Thoracic aorta (tissue), 2 donors: ENCODE measurements at regions not wholly inside any gene's neighbourhood (a gene's known extent, or its start where the extent isn't known, plus 50 kb on each side); places are given as distances from the start of the nearest gene placed in this dataset.

Experiments used
- ATAC-seq: fragments of 150-250 bp; one replicate; pipeline ENCODE4 v1.8.0; 2017; ENCODE audit warnings: low read depth; ENCODE audit not compliant: insufficient number of reproducible peaks, low FRiP score
- DNase-seq: peaks from one replicate; pipeline ENCODE4 v3.0.0-alpha.2; 2020; ENCODE audit warnings: low spot score
- H3K27ac ChIP-seq, 2 donors: fragments of 200-600 bp; sonication (generic); 1 replicate in 1 of 2; 2 replicates in 1 of 2; pipeline ENCODE4 v1.5.1; 2016; ENCODE audit warnings: mild to moderate bottlenecking in 2 of 2, moderate library complexity in 2 of 2
- H3K27me3 ChIP-seq: fragments of 200-600 bp; sonication (generic); replicated peaks from 2 replicates; pipeline ENCODE4 v1.6.0; 2016; ENCODE audit warnings: mild to moderate bottlenecking; ENCODE audit not compliant: insufficient read depth
- H3K36me3 ChIP-seq: fragments of 200-600 bp; sonication (generic); one replicate; pipeline ENCODE4 v1.5.1; 2016
- H3K4me1 ChIP-seq, 2 donors: fragments of 200-600 bp; sonication (generic); 1 replicate in 1 of 2; 2 replicates in 1 of 2; pipeline versions ENCODE4 v1.5.1 to v1.6.0; 2016; ENCODE audit warnings: low read depth in 2 of 2, mild to moderate bottlenecking in 1 of 2; ENCODE audit not compliant: control insufficient read depth in 1 of 2
- H3K4me3 ChIP-seq: fragments of 200-600 bp; sonication (generic); 2 replicates; pipeline ENCODE4 v1.5.1; 2016; ENCODE audit warnings: mild to moderate bottlenecking
- H3K9me3 ChIP-seq: fragments of 200-600 bp; sonication (generic); 2 replicates; pipeline ENCODE4 v1.5.1; 2016
- CTCF ChIP-seq: fragments of 200-600 bp; sonication (generic); IDR thresholded peaks from one replicate; pipeline ENCODE4 v1.5.1; 2019; ENCODE audit warnings: antibody characterized with exemption

GRCh38 chr2:128780434-128781080 is 461.9 kb upstream of the HS6ST1 start:
- TF ChIP-seq CTCF = no peak
- H3K9me3 ChIP-seq = peaks cover 2% of the 10 kb centered on the region
- DNase-seq (no peak), ATAC-seq (no peak)
- H3K36me3 ChIP-seq = no peaks in the 10 kb centered on the region
- H3K27ac ChIP-seq = no peak overlapping the region
- no peaks in the 10 kb centered on the region for H3K4me1 ChIP-seq
- H3K4me3 ChIP-seq = no peak overlapping the region
- H3K27me3 ChIP-seq = no peaks in the 10 kb centered on the region

- peaks cover 2% of the 10 kb centered on the region for H3K9me3 ChIP-seq
- H3K4me1 ChIP-seq = no peaks in the 10 kb centered on the region
- no peak for DNase-seq
- H3K27ac ChIP-seq = no peak overlapping the region
- TF ChIP-seq CTCF = no peak
- no peak overlapping the region for H3K4me3 ChIP-seq
- H3K27me3 ChIP-seq = no peaks in the 10 kb centered on the region
- no peak for ATAC-seq
- H3K36me3 ChIP-seq = no peaks in the 10 kb centered on the region
Measured at GRCh38 chr2:128781166-128781565, 462.5 kb upstream of the HS6ST1 start.

GRCh38 chr2:128781585-128782385 is 463.1 kb upstream of the HS6ST1 start:
- H3K4me3 ChIP-seq = no peak overlapping the region
- no peak for TF ChIP-seq CTCF
- peaks cover 2% of the 10 kb centered on the region for H3K9me3 ChIP-seq
- no peak overlapping the region for H3K27ac ChIP-seq
- H3K27me3 ChIP-seq = no peaks in the 10 kb centered on the region
- H3K4me1 ChIP-seq = no peaks in the 10 kb centered on the region
- no peaks in the 10 kb centered on the region for H3K36me3 ChIP-seq
- DNase-seq (no peak), ATAC-seq (no peak)

GRCh38 chr2:128782411-128783192 is 463.9 kb upstream of the HS6ST1 start:
- ATAC-seq (no peak), DNase-seq (no peak)
- TF ChIP-seq CTCF = no peak

GRCh38 chr2:128783193-128783671 is 464.6 kb upstream of the HS6ST1 start:
- H3K27ac ChIP-seq = no peak overlapping the region
- TF ChIP-seq CTCF = no peak
- no peaks in the 10 kb centered on the region for H3K4me1 ChIP-seq
- no peaks in the 10 kb centered on the region for H3K27me3 ChIP-seq
- peaks cover 2% of the 10 kb centered on the region for H3K9me3 ChIP-seq
- no peaks in the 10 kb centered on the region for H3K36me3 ChIP-seq
- no peak for ATAC-seq
- H3K4me3 ChIP-seq = no peak overlapping the region
- DNase-seq = no peak

More at GRCh38 chr2:128782411-128783192, 463.9 kb upstream of the HS6ST1 start:
- Histone ChIP-seq H3K36me3 (no peaks in the 10 kb centered on the region), H3K27me3 (no peaks in the 10 kb centered on the region), H3K27ac (no peak overlapping the region), H3K9me3 (peaks cover 2% of the 10 kb centered on the region), H3K4me3 (no peak overlapping the region), H3K4me1 (no peaks in the 10 kb centered on the region)
